Liver (tissue), 3 donors: ENCODE measurements at regions not wholly inside any gene's neighbourhood (a gene's known extent, or its start where the extent isn't known, plus 50 kb on each side); places are given as distances from the start of the nearest gene placed in this dataset.

Experiments used
- ATF3 ChIP-seq: IDR thresholded peaks from 2 replicates; pipeline ENCODE4 v1.6.1; 2016; ENCODE audit warnings: antibody characterized with exemption
- CTCF ChIP-seq: fragments of 150-350 bp; IDR thresholded peaks from 2 replicates; pipeline ENCODE4 v1.5.1; 2017; ENCODE audit warnings: improper control_type of control experiment, low read depth, low read length; ENCODE audit not compliant: missing input control
- EGR1 ChIP-seq, 2 donors: IDR thresholded peaks; 2 replicates each; pipeline ENCODE4 v1.6.1; 2016 to 2018; ENCODE audit warnings: antibody characterized with exemption in 2 of 2, low read depth in 2 of 2
- GABPA ChIP-seq, 2 donors: IDR thresholded peaks in 1 of 2; conservative IDR thresholded peaks in 1 of 2; 2 replicates each; pipeline ENCODE4 v1.6.1; 2016; ENCODE audit warnings: antibody characterized with exemption in 2 of 2, mild to moderate bottlenecking in 1 of 2, moderate library complexity in 1 of 2
- HNF4A ChIP-seq, 2 donors: conservative IDR thresholded peaks; 2 replicates each; pipeline ENCODE4 v1.6.1; 2016; ENCODE audit warnings: antibody characterized with exemption in 2 of 2, mild to moderate bottlenecking in 2 of 2
- HNF4G ChIP-seq: IDR thresholded peaks from 2 replicates; pipeline ENCODE4 v1.6.1; 2016; ENCODE audit warnings: antibody characterized with exemption
- JUND ChIP-seq, 2 donors: IDR thresholded peaks; 2 replicates each; pipeline ENCODE4 v1.6.1; 2016; ENCODE audit warnings: antibody characterized with exemption in 2 of 2
- NR2F2 ChIP-seq: IDR thresholded peaks from 2 replicates; pipeline ENCODE4 v1.6.1; 2016; ENCODE audit warnings: antibody characterized with exemption
- RAD21 ChIP-seq, 2 donors: IDR thresholded peaks; 2 replicates each; pipeline ENCODE4 v1.6.1; 2016; ENCODE audit warnings: antibody characterized with exemption in 2 of 2, mild to moderate bottlenecking in 2 of 2
- REST ChIP-seq: IDR thresholded peaks from 2 replicates; pipeline ENCODE4 v1.6.1; 2016; ENCODE audit warnings: antibody characterized with exemption, mild to moderate bottlenecking
- YY1 ChIP-seq: IDR thresholded peaks from 2 replicates; pipeline ENCODE4 v1.6.1; 2016; ENCODE audit warnings: antibody characterized with exemption, mild to moderate bottlenecking
- TF ChIP-seq, protein P1 (sequence below): IDR thresholded peaks from 2 replicates; pipeline ENCODE4 v1.6.1; 2016; ENCODE audit warnings: antibody characterized with exemption
- donor health status: healthy.
- donor health status: healthy.

DNA sequence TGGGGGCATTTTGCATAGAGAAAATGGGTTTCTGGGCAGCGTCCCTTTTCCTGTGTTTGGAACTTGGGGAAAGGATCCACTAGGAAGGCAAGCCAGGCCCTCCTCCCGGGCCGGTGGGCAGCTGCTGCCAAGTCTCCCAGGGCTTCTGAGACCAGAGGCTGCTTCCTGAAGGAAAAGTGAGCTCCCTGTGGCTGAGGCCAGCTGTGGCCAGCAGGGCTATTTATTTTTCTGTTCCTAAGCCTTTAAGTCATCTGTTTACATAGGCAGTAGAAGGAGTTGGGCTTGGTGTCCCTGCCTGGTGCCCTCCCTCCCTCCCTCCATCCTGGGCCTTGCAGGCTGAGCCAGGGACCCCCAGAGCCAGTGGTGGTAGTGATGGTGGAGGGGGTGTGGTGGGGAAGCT, 70.5 kb upstream of the COL13A1 start:
- TF ChIP-seq CTCF (no peak), JUND (IDR thresholded peaks at IDR 0.05) (no peak), RAD21 (IDR thresholded peaks at IDR 0.05) (no peak), REST (no peak), EGR1 (IDR thresholded peaks at IDR 0.05; ENCODE audit: low read depth in 2 of 2) (no peak), GABPA (IDR thresholded peaks at IDR 0.05 in 1 of 2, conservative IDR thresholded peaks at IDR 0.05 in 1 of 2) (no peak), ATF3 (no peak), YY1 (no peak), HNF4G (no peak), HNF4A (conservative IDR thresholded peaks at IDR 0.05) (no peak), NR2F2 (no peak)
- TF ChIP-seq, protein P1, sequence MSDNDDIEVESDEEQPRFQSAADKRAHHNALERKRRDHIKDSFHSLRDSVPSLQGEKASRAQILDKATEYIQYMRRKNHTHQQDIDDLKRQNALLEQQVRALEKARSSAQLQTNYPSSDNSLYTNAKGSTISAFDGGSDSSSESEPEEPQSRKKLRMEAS = no peak
